Thyroid gland (tissue), 4 donors: ENCODE measurements at regions not wholly inside any gene's neighbourhood (a gene's known extent, or its start where the extent isn't known, plus 50 kb on each side); places are given as distances from the start of the nearest gene placed in this dataset.

Experiments used
- DNase-seq, 2 donors: peaks; one replicate each; pipeline ENCODE4 v3.0.0-alpha.2; 2019
- H3K27ac ChIP-seq, 3 donors: fragments of 200-600 bp; sonication (generic); 1 replicate in 2 of 3; 2 replicates in 1 of 3; pipeline ENCODE4 v1.5.1; 2016 to 2019; ENCODE audit warnings: mild to moderate bottlenecking in 1 of 3, moderate library complexity in 1 of 3
- H3K27me3 ChIP-seq: fragments of 200-600 bp; sonication (generic); one replicate; pipeline ENCODE4 v1.5.1; 2019
- H3K36me3 ChIP-seq, 2 donors: fragments of 200-600 bp; sonication (generic); one replicate each; pipeline ENCODE4 v1.5.1; 2016 to 2019
- H3K4me1 ChIP-seq, 2 donors: fragments of 200-600 bp; sonication (generic); one replicate each; pipeline ENCODE4 v1.5.1; 2017 to 2019
- H3K4me3 ChIP-seq, 3 donors: fragments of 200-600 bp; sonication (generic); replicated peaks in 1 of 3; 1 replicate in 2 of 3; 2 replicates in 1 of 3; pipeline ENCODE4 v1.5.1; 2016; ENCODE audit warnings: mild to moderate bottlenecking in 1 of 3
- H3K9me3 ChIP-seq: fragments of 200-600 bp; sonication (generic); one replicate; pipeline ENCODE4 v1.5.1; 2017
- CTCF ChIP-seq, 6 experiments: fragments of 200-600 bp in 3 of 6; fragments of 450-650 bp in 3 of 6; sonication (generic) in 3 of 6; IDR thresholded peaks; one replicate each; pipeline ENCODE4 v1.5.1; 2016 to 2019; ENCODE audit warnings: antibody characterized with exemption in 6 of 6, mild to moderate bottlenecking in 2 of 6, inconsistent platforms in 1 of 6, moderate library complexity in 1 of 6
- POLR2A ChIP-seq, 2 donors: fragments of 450-650 bp; IDR thresholded peaks; one replicate each; pipeline ENCODE4 v1.6.1; 2017; ENCODE audit warnings: antibody characterized with exemption in 2 of 2, mild to moderate bottlenecking in 2 of 2, moderate library complexity in 1 of 2
- WGBS, 2 donors: methylation state at CpG; one replicate each; pipeline ENCODE4 v1.1.5; 2017; 5-methylcytosine and 5-hydroxymethylcytosine counted together
- intact Hi-C: fragments of 100-400 bp; cut with DNase I; formaldehyde crosslinking; loops from one replicate; pipeline ENCODE4 v1.15.1; 2023

- no peak for TF ChIP-seq POLR2A (IDR thresholded peaks at IDR 0.05)
- TF ChIP-seq CTCF (IDR thresholded peaks at IDR 0.05) = no peak
Measured at GRCh38 chr5:18992264-18992663, 995.7 kb downstream of the CDH18 start.

GRCh38 chr5:18999478-18999877, 988.5 kb downstream of the CDH18 start:
- H3K36me3 ChIP-seq = no peaks in the 10 kb centered on the region
- H3K27ac ChIP-seq = no peak overlapping the region
- H3K4me3 ChIP-seq = no peak overlapping the region
- H3K4me1 ChIP-seq = no peaks in the 10 kb centered on the region
- DNase-seq = no peak
- TF ChIP-seq CTCF (IDR thresholded peaks at IDR 0.05) = no peak
- no peak for TF ChIP-seq POLR2A (IDR thresholded peaks at IDR 0.05)
- intact Hi-C loops = no loop called here
- no peaks in the 10 kb centered on the region for H3K9me3 ChIP-seq
- no peaks in the 10 kb centered on the region for H3K27me3 ChIP-seq

More at GRCh38 chr5:18992264-18992663, 995.7 kb downstream of the CDH18 start:
- Histone ChIP-seq H3K27ac (no peak overlapping the region), H3K4me3 (no peak overlapping the region), H3K36me3 (no peaks in the 10 kb centered on the region), H3K27me3 (no peaks in the 10 kb centered on the region), H3K9me3 (no peaks in the 10 kb centered on the region), H3K4me1 (no peaks in the 10 kb centered on the region)
- 93 to 95% methylated on average over 1 of the region's 1 CpG for WGBS, 2 donors
- intact Hi-C loops = no loop called here
- no peak for DNase-seq

GRCh38 chr5:19001054-19001453, 986.9 kb downstream of the CDH18 start:
- no peak overlapping the region for H3K27ac ChIP-seq
- H3K27me3 ChIP-seq = no peaks in the 10 kb centered on the region
- TF ChIP-seq POLR2A (IDR thresholded peaks at IDR 0.05) = no peak
- no peak for TF ChIP-seq CTCF (IDR thresholded peaks at IDR 0.05)
- intact Hi-C loops = no loop called here
- H3K4me3 ChIP-seq = no peak overlapping the region
- H3K9me3 ChIP-seq = no peaks in the 10 kb centered on the region
- no peaks in the 10 kb centered on the region for H3K4me1 ChIP-seq
- no peak for DNase-seq
- WGBS, 2 donors = 67 to 77% methylated on average over 1 of the region's 1 CpG
- H3K36me3 ChIP-seq = no peaks in the 10 kb centered on the region

DNA sequence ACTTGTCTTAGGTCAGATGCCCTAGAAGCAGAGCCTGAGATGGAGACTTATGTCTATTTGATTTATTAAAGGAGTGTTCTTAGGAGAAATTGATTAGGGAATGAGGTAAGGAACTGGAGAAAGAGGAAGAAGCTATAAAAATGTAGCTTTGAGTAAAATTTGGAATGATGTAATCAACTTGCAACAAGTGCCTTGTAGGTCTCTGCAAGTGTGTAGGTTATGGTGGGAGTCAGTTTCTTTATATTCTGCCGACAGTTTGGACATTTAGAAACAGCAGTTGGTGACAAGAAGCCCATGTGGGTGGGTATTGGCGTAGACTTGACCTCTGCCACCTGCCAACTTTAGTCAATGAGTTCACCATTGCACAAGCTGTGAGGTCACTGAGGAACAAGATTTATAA, 986.5 kb downstream of the CDH18 start:
- TF ChIP-seq CTCF (IDR thresholded peaks at IDR 0.05) = no peak
- no peak for TF ChIP-seq POLR2A (IDR thresholded peaks at IDR 0.05)
- H3K4me1 ChIP-seq = no peaks in the 10 kb centered on the region
- DNase-seq = no peak
- WGBS, 2 donors = 70 to 78% methylated on average over 2 of the region's 2 CpGs
- intact Hi-C loops = no loop called here
- no peaks in the 10 kb centered on the region for H3K27me3 ChIP-seq
- no peaks in the 10 kb centered on the region for H3K9me3 ChIP-seq
- no peak overlapping the region for H3K27ac ChIP-seq
- H3K36me3 ChIP-seq = no peaks in the 10 kb centered on the region
- no peak overlapping the region for H3K4me3 ChIP-seq

GRCh38 chr5:19002111-19002510, 985.9 kb downstream of the CDH18 start:
- intact Hi-C loops = no loop called here
- Histone ChIP-seq H3K27me3 (no peaks in the 10 kb centered on the region), H3K27ac (no peak overlapping the region), H3K4me1 (no peaks in the 10 kb centered on the region), H3K9me3 (no peaks in the 10 kb centered on the region), H3K4me3 (no peak overlapping the region), H3K36me3 (no peaks in the 10 kb centered on the region)
- WGBS, 2 donors = 21 to 45% methylated on average over 1 of the region's 1 CpG
- DNase-seq = no peak
- no peak for TF ChIP-seq CTCF (IDR thresholded peaks at IDR 0.05)
- TF ChIP-seq POLR2A (IDR thresholded peaks at IDR 0.05) = no peak
